ENCODE measurements at regions not wholly inside any gene's neighbourhood (a gene's known extent, or its start where the extent isn't known, plus 50 kb on each side); places are given as distances from the start of the nearest gene placed in this dataset.

DNA sequence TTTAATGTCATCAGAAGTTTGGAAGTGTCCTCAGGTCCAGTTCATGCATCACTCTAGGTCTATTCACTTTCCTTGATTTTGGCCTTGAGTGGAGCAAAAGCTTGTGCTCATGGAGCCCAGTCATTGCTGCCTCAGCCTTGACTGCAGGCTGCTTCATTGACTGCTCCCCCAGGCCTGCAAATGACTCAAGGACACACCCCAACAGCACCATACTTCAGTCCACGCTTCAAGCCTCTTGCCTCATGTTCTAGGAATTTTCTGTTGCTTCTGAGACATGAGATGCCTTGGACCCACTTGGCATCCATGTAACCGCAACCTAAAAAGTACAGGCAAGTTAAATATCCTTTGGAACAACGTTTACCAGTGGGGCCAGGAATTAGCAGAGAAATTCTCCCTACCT lies 193.7 kb downstream of the PIK3R1 start:
- no peak for DNase-seq

DNA sequence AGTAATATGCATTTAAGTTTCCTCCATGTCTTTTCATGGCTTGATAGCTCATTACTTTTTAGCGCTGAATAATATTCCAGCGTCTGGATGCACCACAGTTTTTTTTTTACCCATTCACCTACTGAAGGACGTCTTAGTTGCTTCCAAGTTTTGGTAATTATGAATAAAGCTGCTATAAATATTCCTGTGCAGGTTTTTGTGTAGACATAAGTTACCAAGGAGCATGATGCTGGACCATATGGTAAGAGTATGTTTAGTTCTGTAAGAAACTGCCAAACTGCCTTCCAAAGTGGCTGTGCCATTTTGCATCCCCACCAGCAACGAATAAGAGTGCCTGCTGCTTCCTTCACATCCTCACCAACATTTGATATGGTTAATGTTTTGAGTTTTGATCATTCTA lies 195.6 kb downstream of the PIK3R1 start:
- no peak for DNase-seq

- no peak for DNase-seq
Observed at GRCh38 chr5:68415177-68416085, 199.9 kb downstream of the PIK3R1 start.

- no peak for DNase-seq
Observed at GRCh38 chr5:68416714-68417113, 201.2 kb downstream of the PIK3R1 start.

DNA sequence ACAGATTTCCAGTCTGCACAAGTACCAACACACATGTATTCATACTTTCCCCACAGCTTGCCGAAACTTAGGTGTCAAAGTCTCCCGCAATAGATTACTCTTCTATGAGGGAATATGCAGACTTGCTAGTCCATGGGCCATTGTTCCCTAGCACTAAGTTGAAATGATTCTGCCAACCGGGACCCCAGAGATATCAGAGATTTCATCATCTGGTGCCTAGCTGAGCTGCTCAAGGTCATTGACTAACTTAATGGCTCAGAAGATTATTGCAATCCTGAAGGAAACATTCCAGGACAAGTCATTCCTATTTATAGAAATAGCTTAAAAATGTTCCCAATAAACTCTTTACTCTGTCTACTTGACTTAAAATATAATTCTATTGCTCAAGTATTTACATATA lies 202.6 kb downstream of the PIK3R1 start:
- DNase-seq: no peak

GRCh38 chr5:68418680-68419079 lies 203.1 kb downstream of the PIK3R1 start:
- DNase-seq: peak; percentile 9

DNA sequence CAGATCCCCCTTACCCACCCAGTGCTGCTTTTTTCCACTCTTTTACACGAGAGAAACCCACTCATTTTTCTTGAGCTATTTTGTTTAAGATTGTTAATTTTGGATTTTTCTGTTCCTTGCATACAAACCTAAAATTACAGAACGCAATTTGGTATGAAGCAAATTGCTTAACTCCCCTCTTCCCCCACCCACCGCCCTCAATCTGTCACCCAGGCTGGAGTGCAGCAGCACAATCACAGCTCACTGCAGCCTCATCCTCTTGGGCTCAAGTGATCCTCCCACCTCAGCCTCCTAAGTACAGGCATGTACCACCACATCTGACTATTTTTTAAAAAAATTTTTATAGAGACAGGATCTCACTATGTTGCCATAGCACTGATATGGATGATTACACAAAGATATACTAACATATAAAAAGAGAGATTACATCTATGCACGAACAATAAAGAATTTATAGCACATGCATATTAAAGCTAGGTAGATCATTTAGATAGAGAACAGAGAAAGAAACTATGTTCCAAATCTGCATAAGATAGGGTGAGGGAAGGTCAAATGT lies 203.6 kb downstream of the PIK3R1 start:
- no peak for DNase-seq

DNA sequence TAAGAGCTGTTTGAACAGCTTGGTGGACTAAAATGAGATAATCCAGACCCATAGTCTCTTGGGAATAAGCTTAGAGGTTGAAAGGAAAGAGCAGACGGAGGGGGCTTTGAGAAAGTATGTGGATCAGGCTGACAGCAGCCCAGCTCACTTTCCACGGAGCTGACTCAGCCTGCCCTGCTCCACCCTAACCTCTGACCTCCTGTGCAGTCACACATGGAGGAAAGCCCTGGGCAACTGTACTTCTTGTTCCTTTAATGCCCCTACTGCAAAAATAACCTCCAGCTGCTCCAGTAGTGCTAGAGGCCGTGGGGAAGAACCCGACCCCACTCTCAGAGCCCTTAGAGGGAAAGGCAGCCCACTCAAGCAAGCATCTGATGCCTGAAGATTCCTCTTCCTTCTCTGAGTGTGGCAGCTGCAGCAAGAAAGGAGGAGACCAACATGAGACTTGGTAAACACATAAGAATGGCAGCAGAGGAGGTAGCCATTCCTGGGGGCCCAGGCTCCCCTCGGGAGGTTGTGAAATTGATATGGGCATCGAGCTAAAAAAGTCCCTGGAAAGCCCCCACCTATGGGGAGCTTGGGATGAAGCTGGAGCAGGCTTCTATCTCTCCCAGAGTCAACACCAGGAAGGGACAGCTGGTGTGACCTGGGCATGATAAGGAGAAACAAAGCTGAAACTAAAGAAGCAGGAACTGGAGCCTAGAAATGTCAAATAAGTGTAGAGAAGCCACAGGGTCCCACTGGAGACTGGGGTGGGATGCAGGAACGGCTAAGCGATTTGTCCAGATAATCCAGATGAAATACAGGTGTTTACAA lies 204.3 kb downstream of the PIK3R1 start:
- peak; percentile 49 for DNase-seq

DNA sequence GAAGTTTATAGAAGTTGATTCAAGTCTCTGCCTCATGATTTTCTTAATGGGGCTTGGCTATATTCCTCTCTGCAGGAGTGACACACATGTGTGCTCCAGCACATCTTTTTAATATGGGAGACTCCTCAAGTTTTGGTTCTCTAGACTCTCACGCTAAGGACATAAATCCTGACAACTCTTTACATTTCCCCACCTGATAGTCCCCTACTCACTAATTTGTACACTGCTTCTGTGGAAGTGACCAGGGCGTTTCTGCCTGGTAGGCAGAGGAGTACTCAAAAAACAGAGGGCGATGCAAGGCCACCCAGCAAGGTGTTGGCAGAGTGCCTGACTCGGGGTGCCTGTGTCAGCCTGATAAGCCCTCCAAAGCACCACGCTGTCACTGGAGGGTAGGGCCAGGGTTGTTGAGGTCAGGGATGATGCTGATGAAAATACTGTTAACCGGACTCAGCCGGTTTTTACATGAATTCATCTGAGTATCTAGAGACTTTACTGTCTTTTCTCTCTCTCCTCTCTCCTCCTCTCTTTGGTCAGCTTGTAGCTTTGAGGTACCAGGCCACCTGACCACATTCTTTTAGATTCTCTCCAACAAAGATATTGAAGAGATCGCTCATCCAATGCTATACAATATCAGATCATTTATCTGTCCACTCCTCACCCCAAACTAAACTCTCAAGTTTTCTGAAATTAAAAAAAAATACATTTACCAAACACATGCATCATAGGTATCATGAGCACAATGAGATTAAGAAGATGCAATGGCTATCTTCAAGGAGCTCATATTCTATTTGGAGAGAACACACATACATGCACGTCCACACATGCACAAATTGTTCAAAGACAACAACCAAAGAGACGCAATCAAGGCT lies 205.2 kb downstream of the PIK3R1 start:
- DNase-seq: no peak

- DNase-seq: no peak
Observed at GRCh38 chr5:68421485-68422220, 206.1 kb downstream of the PIK3R1 start.

GRCh38 chr5:68423154-68423811 lies 207.7 kb downstream of the PIK3R1 start:
- DNase-seq: no peak

DNA sequence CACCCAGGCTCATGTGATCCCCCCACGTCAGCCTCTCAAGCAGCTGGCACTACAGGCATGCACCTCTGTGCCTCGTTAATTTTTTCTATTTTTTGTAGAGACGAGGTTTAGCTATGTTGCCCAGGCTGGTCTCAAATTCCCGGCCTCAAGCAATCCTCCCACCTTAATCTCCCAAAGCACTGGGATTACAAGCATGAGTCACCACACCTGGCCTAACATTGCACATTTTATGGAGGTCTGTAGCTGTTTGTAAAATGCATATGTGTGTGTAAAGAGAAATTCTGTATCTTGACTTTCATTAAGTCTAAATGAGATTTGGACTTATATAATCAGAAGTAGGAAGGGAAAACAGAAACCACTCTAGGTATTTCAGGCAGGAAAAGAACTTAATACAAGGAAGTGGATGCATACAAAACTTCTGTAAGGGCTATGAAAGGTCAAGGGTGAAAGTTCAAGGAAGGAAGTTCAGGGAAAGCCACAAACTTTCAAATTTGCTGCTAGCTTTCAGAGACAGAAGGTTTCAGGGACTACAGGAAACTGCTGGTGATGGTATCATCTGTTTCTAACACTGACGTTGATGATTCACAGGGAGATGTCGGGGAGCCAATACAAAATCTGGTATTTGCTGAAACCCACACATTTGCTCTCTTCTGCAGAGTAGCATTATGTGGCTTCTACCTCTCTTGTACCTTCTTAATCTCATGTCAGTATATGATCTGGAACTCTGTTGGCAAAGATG lies 209.4 kb downstream of the PIK3R1 start:
- no peak for DNase-seq

DNA sequence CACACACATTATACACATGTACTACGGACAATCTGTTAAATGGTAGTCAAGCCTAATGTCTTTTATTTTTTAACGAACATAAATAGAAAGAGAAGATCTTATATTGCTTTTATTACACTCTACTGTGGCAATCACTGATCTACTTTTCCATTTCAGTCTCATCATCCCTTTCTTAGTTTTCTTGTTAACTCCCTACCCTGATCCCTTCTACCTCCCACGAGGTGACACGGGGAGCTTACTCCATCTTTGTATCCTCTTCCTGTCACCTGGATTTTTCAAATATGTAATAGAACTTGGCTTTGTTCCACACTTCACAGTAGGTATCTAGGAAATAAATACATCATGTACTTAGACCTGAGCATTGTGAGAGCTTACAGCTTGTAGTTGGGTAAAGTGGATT lies 211.0 kb downstream of the PIK3R1 start:
- no peak for DNase-seq

DNA sequence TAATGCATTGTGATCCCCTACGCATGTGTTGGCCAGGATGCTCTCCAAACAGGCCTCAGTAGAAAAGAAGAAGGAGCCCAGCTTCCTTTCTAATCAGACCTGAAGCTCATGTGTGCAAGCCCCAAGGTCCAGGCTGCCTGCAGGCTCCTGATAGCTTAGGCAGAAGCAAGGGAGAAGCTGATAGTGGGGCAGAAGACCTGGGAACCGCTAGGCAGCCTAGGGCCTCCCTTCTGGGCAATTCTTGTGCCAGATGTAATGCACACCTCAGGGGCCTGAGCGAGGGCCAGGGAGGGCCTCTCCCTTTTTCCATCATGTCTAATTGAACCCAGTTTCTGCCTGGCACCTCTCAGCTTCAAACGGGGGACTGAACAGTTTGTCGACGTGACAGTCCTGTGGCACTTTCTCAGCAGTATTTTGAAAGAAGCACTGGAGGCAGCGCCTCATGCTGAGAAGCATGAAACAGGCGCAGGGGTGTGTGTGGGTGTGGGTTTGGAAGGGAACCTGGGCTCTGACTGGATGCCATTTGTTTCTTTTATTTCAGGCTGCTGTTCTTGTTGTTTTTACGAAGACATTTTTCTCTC lies 212.8 kb downstream of the PIK3R1 start:
- DNase-seq: no peak

DNA sequence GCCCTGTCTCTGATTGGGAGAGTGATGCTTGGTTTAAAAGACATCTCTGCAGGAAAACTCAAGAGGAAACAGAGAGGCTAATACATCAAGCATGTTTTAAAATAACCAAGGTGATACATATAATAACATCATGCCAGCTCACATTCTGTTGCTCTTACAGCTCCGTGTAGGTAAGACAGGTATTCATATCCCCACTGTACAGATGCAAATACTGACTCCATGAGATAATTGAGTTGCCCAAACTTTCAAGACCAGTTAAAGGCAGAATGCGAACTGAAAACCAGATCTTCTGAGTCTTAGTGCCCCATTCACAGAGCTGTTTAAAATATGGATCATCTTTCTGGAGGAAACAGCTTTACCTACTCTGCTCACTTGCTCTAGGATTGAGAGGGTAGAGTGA lies 214.0 kb downstream of the PIK3R1 start:
- DNase-seq: no peak

DNA sequence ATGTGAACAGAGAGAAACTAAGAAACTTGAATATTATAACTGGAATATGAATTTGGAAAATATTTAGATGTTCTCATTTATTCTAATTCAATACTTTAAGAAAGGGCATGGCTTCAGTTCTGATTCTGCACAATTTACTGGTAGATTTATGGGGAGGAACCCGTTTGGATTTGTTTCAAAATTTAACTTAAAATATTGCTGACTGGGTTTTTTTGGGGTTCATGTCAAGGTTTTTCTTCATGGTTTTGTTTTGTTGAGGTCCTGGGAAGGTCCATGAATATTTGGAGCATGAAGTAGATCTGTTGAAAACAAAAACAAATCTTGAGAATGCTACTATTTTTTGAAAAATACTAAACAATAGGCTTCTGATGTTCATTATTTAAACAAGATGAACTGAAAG lies 214.7 kb downstream of the PIK3R1 start:
- DNase-seq: no peak

DNA sequence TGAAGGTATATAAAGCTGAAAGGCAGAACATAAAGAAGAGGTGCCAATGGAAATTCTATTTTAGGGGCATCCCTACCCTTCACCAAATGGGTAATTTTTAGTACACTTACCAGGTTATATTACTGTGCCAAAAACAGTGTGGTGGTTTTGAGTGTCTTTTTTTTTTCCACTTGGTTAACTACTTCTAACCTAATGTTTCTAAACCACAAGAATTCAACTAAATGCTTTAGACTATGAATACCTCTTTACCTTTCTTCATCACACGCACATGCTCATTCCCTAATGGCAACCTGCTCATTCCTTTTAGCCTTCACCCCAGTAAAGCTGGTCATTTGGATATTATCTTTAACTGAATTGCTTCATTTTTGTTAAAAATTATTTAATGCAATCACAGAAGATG lies 215.6 kb downstream of the PIK3R1 start:
- no peak for DNase-seq

- DNase-seq: no peak
Observed at GRCh38 chr5:68431601-68432337, 216.2 kb downstream of the PIK3R1 start.

- DNase-seq: no peak
Observed at GRCh38 chr5:68432682-68433081, 217.1 kb downstream of the PIK3R1 start.

GRCh38 chr5:68433526-68433922 lies 218.0 kb downstream of the PIK3R1 start:
- DNase-seq: no peak
